Stimulated activated effector memory CD8-positive, alpha-beta T cell treated with anti-CD3 and anti-CD28 coated beads, Interleukin-12 subunit alpha, Interleukin-12 subunit beta, amount 100 ng/mL, for 72 hours (primary cell): ENCODE measurements at regions not wholly inside any gene's neighbourhood (a gene's known extent, or its start where the extent isn't known, plus 50 kb on each side); places are given as distances from the start of the nearest gene placed in this dataset.
"Not testable (repeated sequence)": the region's sequence is repeated elsewhere in the genome, so short reads cannot be mapped to it uniquely, and the experiment has no call there.

Experiments used
- ATAC-seq: fragments of 150-1000 bp; cut with Tn5 transposase; 2 replicates; pipeline ENCODE4 v1.10.0; 2021
- DNase-seq, 2 donors: peaks; one replicate each; pipeline ENCODE4 v3.0.0; 2021 to 2022; ENCODE audit warnings: low spot score in 2 of 2
- H3K27ac Mint-ChIP-seq: one replicate; pipeline ENCODE4 v1.8.0; 2022; ENCODE audit warnings: mild to moderate bottlenecking, mixed read lengths
- H3K36me3 Mint-ChIP-seq: one replicate; pipeline ENCODE4 v1.8.0; 2022; ENCODE audit warnings: mild to moderate bottlenecking, mixed read lengths
- H3K4me1 Mint-ChIP-seq: one replicate; pipeline ENCODE4 v1.8.0; 2022; ENCODE audit warnings: mixed read lengths
- H3K4me3 Mint-ChIP-seq: one replicate; pipeline ENCODE4 v1.8.0; 2022; ENCODE audit warnings: mild to moderate bottlenecking, mixed read lengths
- H3K9me3 Mint-ChIP-seq: one replicate; pipeline ENCODE4 v1.8.0; 2022; ENCODE audit warnings: mixed read lengths

- H3K36me3 Mint-ChIP-seq = no peaks in the 10 kb centered on the region
- no peak overlapping the region for H3K4me3 Mint-ChIP-seq
- H3K27ac Mint-ChIP-seq = no peak overlapping the region
- H3K4me1 Mint-ChIP-seq = no peaks in the 10 kb centered on the region
- DNase-seq (no peak), ATAC-seq (no peak)
- H3K9me3 Mint-ChIP-seq = no peaks in the 10 kb centered on the region
Observed at GRCh38 chr5:152089644-152090043, 165.0 kb upstream of the GLRA1 start.

GRCh38 chr5:152086668-152087067 lies 162.0 kb upstream of the GLRA1 start:
- DNase-seq (no peak), ATAC-seq (no peak)
- no peak overlapping the region for H3K4me3 Mint-ChIP-seq
- no peaks in the 10 kb centered on the region for H3K36me3 Mint-ChIP-seq
- H3K9me3 Mint-ChIP-seq = no peaks in the 10 kb centered on the region
- no peak overlapping the region for H3K27ac Mint-ChIP-seq
- no peaks in the 10 kb centered on the region for H3K4me1 Mint-ChIP-seq

- Mint-ChIP-seq H3K27ac (no peak overlapping the region), H3K4me1 (no peaks in the 10 kb centered on the region), H3K4me3 (no peak overlapping the region), H3K9me3 (no peaks in the 10 kb centered on the region), H3K36me3 (no peaks in the 10 kb centered on the region)
- DNase-seq (no peak), ATAC-seq (no peak)
Observed at GRCh38 chr5:152084476-152084875, 159.8 kb upstream of the GLRA1 start.

GRCh38 chr5:152083231-152083630 lies 158.6 kb upstream of the GLRA1 start:
- no peak overlapping the region for H3K4me3 Mint-ChIP-seq
- ATAC-seq = no peak
- no peaks in the 10 kb centered on the region for H3K36me3 Mint-ChIP-seq
- no peak for DNase-seq
- H3K9me3 Mint-ChIP-seq = no peaks in the 10 kb centered on the region
- no peak overlapping the region for H3K27ac Mint-ChIP-seq
- no peaks in the 10 kb centered on the region for H3K4me1 Mint-ChIP-seq

GRCh38 chr5:152072091-152072490 lies 147.4 kb upstream of the GLRA1 start:
- no peaks in the 10 kb centered on the region for H3K9me3 Mint-ChIP-seq
- no peaks in the 10 kb centered on the region for H3K36me3 Mint-ChIP-seq
- DNase-seq (no peak), ATAC-seq (no peak)
- no peak overlapping the region for H3K4me3 Mint-ChIP-seq
- no peaks in the 10 kb centered on the region for H3K4me1 Mint-ChIP-seq
- no peak overlapping the region for H3K27ac Mint-ChIP-seq

- no peak for ATAC-seq
Observed at GRCh38 chr5:152070591-152070990, 145.9 kb upstream of the GLRA1 start.

GRCh38 chr5:152066784-152067183 lies 142.1 kb upstream of the GLRA1 start:
- no peak for ATAC-seq
- Mint-ChIP-seq H3K27ac (no peak overlapping the region), H3K4me1 (no peaks in the 10 kb centered on the region), H3K9me3 (peaks cover 4% of the 10 kb centered on the region), H3K4me3 (no peak overlapping the region), H3K36me3 (no peaks in the 10 kb centered on the region)
- no peak for DNase-seq

More at GRCh38 chr5:152070591-152070990, 145.9 kb upstream of the GLRA1 start:
- no peaks in the 10 kb centered on the region for H3K36me3 Mint-ChIP-seq
- no peak for DNase-seq
- no peak overlapping the region for H3K4me3 Mint-ChIP-seq
- no peaks in the 10 kb centered on the region for H3K4me1 Mint-ChIP-seq
- no peak overlapping the region for H3K27ac Mint-ChIP-seq
- no peaks in the 10 kb centered on the region for H3K9me3 Mint-ChIP-seq

GRCh38 chr5:152063004-152063403 lies 138.4 kb upstream of the GLRA1 start:
- peaks cover 8% of the 10 kb centered on the region for H3K9me3 Mint-ChIP-seq
- no peak for ATAC-seq
- no peak for DNase-seq
- H3K27ac Mint-ChIP-seq = no peak overlapping the region
- H3K4me1 Mint-ChIP-seq = peaks cover 5% of the 10 kb centered on the region
- H3K4me3 Mint-ChIP-seq = no peak overlapping the region
- H3K36me3 Mint-ChIP-seq = no peaks in the 10 kb centered on the region

GRCh38 chr5:152061095-152061494 lies 136.4 kb upstream of the GLRA1 start:
- Mint-ChIP-seq H3K9me3 (peaks cover 8% of the 10 kb centered on the region), H3K4me3 (no peak overlapping the region), H3K36me3 (no peaks in the 10 kb centered on the region), H3K4me1 (peaks cover 5% of the 10 kb centered on the region), H3K27ac (no peak overlapping the region)
- ATAC-seq (no peak), DNase-seq (no peak)

GRCh38 chr5:152058267-152058666 lies 133.6 kb upstream of the GLRA1 start:
- no peak overlapping the region for H3K4me3 Mint-ChIP-seq
- H3K27ac Mint-ChIP-seq = no peak overlapping the region
- H3K4me1 Mint-ChIP-seq = peaks cover 5% of the 10 kb centered on the region
- DNase-seq (no peak), ATAC-seq (no peak)
- no peaks in the 10 kb centered on the region for H3K36me3 Mint-ChIP-seq
- peaks cover 8% of the 10 kb centered on the region for H3K9me3 Mint-ChIP-seq

GRCh38 chr5:152056931-152057330 lies 132.3 kb upstream of the GLRA1 start:
- DNase-seq = no peak
- ATAC-seq = no peak
- Mint-ChIP-seq H3K27ac (no peak overlapping the region), H3K4me3 (no peak overlapping the region), H3K9me3 (peaks cover 9% of the 10 kb centered on the region), H3K4me1 (peaks cover 5% of the 10 kb centered on the region), H3K36me3 (no peaks in the 10 kb centered on the region)

- DNase-seq (no peak), ATAC-seq (no peak)
- H3K9me3 Mint-ChIP-seq = peaks cover 24% of the 10 kb centered on the region
- no peak overlapping the region for H3K4me3 Mint-ChIP-seq
- no peaks in the 10 kb centered on the region for H3K4me1 Mint-ChIP-seq
- H3K36me3 Mint-ChIP-seq = no peaks in the 10 kb centered on the region
- no peak overlapping the region for H3K27ac Mint-ChIP-seq
Observed at GRCh38 chr5:152052470-152052869, 127.8 kb upstream of the GLRA1 start.

- DNase-seq = no peak
Observed at GRCh38 chr5:152051499-152052454, 127.1 kb upstream of the GLRA1 start.

GRCh38 chr5:152046361-152046760 lies 121.7 kb upstream of the GLRA1 start:
- ATAC-seq = no peak
- Mint-ChIP-seq H3K27ac (no peak overlapping the region), H3K36me3 (no peaks in the 10 kb centered on the region), H3K4me3 (no peak overlapping the region), H3K4me1 (no peaks in the 10 kb centered on the region), H3K9me3 (peaks cover 21% of the 10 kb centered on the region)
- no peak for DNase-seq

More at GRCh38 chr5:152051499-152052454, 127.1 kb upstream of the GLRA1 start:
- peaks cover 26% of the 10 kb centered on the region for H3K9me3 Mint-ChIP-seq
- no peak overlapping the region for H3K27ac Mint-ChIP-seq
- no peaks in the 10 kb centered on the region for H3K4me1 Mint-ChIP-seq
- no peak overlapping the region for H3K4me3 Mint-ChIP-seq
- ATAC-seq = no peak
- H3K36me3 Mint-ChIP-seq = no peaks in the 10 kb centered on the region

- H3K9me3 Mint-ChIP-seq, H3K4me3 Mint-ChIP-seq, H3K27ac Mint-ChIP-seq, H3K36me3 Mint-ChIP-seq, H3K4me1 Mint-ChIP-seq, DNase-seq, ATAC-seq: not testable (repeated sequence)
Observed at GRCh38 chr5:152038856-152039255, 114.2 kb upstream of the GLRA1 start.

GRCh38 chr5:152026328-152027024 lies 101.8 kb upstream of the GLRA1 start:
- peaks cover 21% of the 10 kb centered on the region for H3K9me3 Mint-ChIP-seq
- DNase-seq (peak in 1 of 2 donors; percentile 20), ATAC-seq (peak; percentile 45)
- H3K27ac Mint-ChIP-seq = peak overlapping the region; percentile 91
- H3K4me3 Mint-ChIP-seq = peak overlapping the region; percentile 12
- H3K4me1 Mint-ChIP-seq = peaks cover 26% of the 10 kb centered on the region
- H3K36me3 Mint-ChIP-seq = not testable (repeated sequence)
